A673 (cell line): ENCODE measurements at regions not wholly inside any gene's neighbourhood (a gene's known extent, or its start where the extent isn't known, plus 50 kb on each side); places are given as distances from the start of the nearest gene placed in this dataset.
"Not testable (repeated sequence)": the region's sequence is repeated elsewhere in the genome, so short reads cannot be mapped to it uniquely, and the experiment has no call there.

Experiments
- BruUV-seq: library from RNA; stranded (reverse); fragments of 400-500 nt; replicated peaks from 2 replicates; lab custom pipeline; 2021; lab: Mats Ljungman, UMichigan
- CTCF ChIA-PET: fragments of 300-600 bp; sonication (Branson Sonifier 250); formaldehyde crosslinking; loops from one replicate; lab custom pipeline; 2022; ENCODE audit warnings: antibody characterized with exemption; lab: Charles Lee
- POLR2A ChIA-PET: fragments of 300-600 bp; sonication (Branson Sonifier 250); formaldehyde crosslinking; loops from one replicate; lab custom pipeline; 2022; ENCODE audit warnings: antibody characterized with exemption; ENCODE audit not compliant: low non-redundant PET; lab: Charles Lee
- DNase-seq: peaks from one replicate; pipeline ENCODE4 v3.0.0-alpha.2; 2015; ENCODE audit warnings: low spot score
- H3K27ac ChIP-seq: fragments of 200-600 bp; sonication (generic); 2 replicates; pipeline ENCODE4 v1.5.1; 2016; ENCODE audit warnings: mixed run types, low read depth, mild to moderate bottlenecking, mixed read lengths, antibody characterized with exemption, low read length; ENCODE audit not compliant: poor library complexity, severe bottlenecking
- H3K27me3 ChIP-seq: fragments of 200-600 bp; sonication (generic); replicated peaks from 2 replicates; pipeline ENCODE4 v1.6.1; 2017; ENCODE audit warnings: mixed run types, low read depth, mild to moderate bottlenecking, mixed read lengths, antibody characterized with exemption, low read length; ENCODE audit not compliant: insufficient read depth, poor library complexity
- H3K36me3 ChIP-seq: fragments of 200-600 bp; sonication (generic); 2 replicates; pipeline ENCODE4 v1.6.1; 2016; ENCODE audit warnings: mixed run types, mild to moderate bottlenecking, mixed read lengths, antibody characterized with exemption, low read length; ENCODE audit not compliant: insufficient read depth, poor library complexity, severe bottlenecking
- H3K4me1 ChIP-seq: fragments of 200-600 bp; sonication (generic); 2 replicates; pipeline ENCODE4 v1.6.1; 2017; ENCODE audit warnings: mixed run types, mild to moderate bottlenecking, mixed read lengths, antibody characterized with exemption, low read length; ENCODE audit not compliant: insufficient read depth, poor library complexity, severe bottlenecking
- H3K4me3 ChIP-seq: fragments of 200-600 bp; sonication (generic); 2 replicates; pipeline ENCODE4 v1.5.1; 2016; ENCODE audit warnings: low read depth, mixed run types, mild to moderate bottlenecking, mixed read lengths, low read length; ENCODE audit not compliant: poor library complexity, severe bottlenecking
- H3K9me3 ChIP-seq: fragments of 200-600 bp; sonication (generic); 2 replicates; pipeline ENCODE4 v1.6.1; 2016; ENCODE audit warnings: mixed run types, low read depth, mild to moderate bottlenecking, mixed read lengths, antibody characterized with exemption, low read length; ENCODE audit not compliant: poor library complexity, severe bottlenecking
- EZH2 ChIP-seq: fragments of 200-600 bp; sonication (generic); IDR thresholded peaks from 2 replicates; pipeline ENCODE4 v1.6.1; 2017; ENCODE audit warnings: borderline replicate concordance, low read depth, mild to moderate bottlenecking, mixed read lengths, antibody characterized with exemption, low read length; ENCODE audit not compliant: poor library complexity, severe bottlenecking
- intact Hi-C: fragments of 100-400 bp; cut with micrococcal nuclease; formaldehyde crosslinking; loops from one replicate; pipeline ENCODE4 v1.10.0; 2022; ENCODE audit not compliant: unreplicated experiment
- TF ChIP-seq, protein P1 (sequence below): fragments of 300-800, 200-600 bp; sonication (generic); conservative IDR thresholded peaks from 2 replicates; pipeline ENCODE4 v1.5.1; 2017; ENCODE audit warnings: low read depth, mild to moderate bottlenecking, antibody characterized with exemption, low read length, moderate library complexity, mixed read lengths

DNA sequence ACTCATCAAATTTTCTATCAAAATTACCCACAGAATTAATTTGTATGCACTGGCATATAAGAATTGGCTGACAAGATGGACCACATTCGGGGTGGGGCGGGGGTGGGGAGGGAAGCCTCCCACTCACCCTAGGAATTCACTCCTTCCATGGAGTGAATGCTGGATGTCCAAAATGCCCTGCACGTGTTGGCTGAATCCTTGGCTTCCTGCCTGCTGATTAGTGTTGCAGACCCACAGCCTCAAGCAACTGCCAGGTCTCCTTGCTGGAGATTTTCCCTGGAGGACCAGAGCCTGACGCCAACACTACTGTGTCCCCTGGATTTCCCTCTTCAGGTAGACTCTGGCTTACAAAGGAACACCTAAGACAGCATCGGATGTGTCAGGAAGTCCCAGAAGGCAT lies 575.7 kb upstream of the CDH11 start:
- Histone ChIP-seq H3K9me3 (no peaks in the 10 kb centered on the region), H3K4me3 (no peak overlapping the region), H3K36me3 (no peaks in the 10 kb centered on the region), H3K4me1 (peaks cover 15% of the 10 kb centered on the region), H3K27ac (no peak overlapping the region), H3K27me3 (no peaks in the 10 kb centered on the region)
- no peak for DNase-seq
- ChIA-PET POLR2A (no interaction called here), CTCF (no interaction called here)
- no TSS peak for BruUV-seq
- intact Hi-C loops = no loop called here
- TF ChIP-seq, protein P1, sequence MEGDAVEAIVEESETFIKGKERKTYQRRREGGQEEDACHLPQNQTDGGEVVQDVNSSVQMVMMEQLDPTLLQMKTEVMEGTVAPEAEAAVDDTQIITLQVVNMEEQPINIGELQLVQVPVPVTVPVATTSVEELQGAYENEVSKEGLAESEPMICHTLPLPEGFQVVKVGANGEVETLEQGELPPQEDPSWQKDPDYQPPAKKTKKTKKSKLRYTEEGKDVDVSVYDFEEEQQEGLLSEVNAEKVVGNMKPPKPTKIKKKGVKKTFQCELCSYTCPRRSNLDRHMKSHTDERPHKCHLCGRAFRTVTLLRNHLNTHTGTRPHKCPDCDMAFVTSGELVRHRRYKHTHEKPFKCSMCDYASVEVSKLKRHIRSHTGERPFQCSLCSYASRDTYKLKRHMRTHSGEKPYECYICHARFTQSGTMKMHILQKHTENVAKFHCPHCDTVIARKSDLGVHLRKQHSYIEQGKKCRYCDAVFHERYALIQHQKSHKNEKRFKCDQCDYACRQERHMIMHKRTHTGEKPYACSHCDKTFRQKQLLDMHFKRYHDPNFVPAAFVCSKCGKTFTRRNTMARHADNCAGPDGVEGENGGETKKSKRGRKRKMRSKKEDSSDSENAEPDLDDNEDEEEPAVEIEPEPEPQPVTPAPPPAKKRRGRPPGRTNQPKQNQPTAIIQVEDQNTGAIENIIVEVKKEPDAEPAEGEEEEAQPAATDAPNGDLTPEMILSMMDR = no peak
- no peak for TF ChIP-seq EZH2

DNA sequence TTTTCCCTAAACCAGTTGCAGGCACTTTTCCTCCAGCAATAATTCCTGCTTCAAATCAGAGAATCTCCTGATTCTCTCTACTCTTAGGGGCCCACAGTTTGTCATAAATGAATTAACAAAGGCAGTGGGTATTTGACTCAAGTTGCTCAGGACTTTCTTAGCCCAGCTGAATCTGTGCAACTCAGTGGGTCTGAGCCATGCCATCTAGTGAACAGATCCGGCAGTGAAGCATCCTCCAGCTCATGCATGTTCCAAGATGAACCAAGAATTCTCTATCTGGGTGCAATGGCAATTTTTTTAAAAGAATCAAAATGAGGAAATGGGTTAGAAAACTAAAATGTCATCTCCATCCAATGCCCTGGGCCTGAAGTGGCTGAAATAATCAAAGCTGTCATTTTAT lies 575.2 kb upstream of the CDH11 start:
- intact Hi-C loops = no loop called here
- Histone ChIP-seq H3K36me3 (no peaks in the 10 kb centered on the region), H3K4me3 (no peak overlapping the region), H3K27me3 (no peaks in the 10 kb centered on the region), H3K9me3 (no peaks in the 10 kb centered on the region), H3K27ac (no peak overlapping the region), H3K4me1 (peaks cover 15% of the 10 kb centered on the region)
- DNase-seq = peak; percentile 20
- TF ChIP-seq, protein P1 = peak; percentile 27; the same call in 1 of the 2 replicates
- TF ChIP-seq EZH2 = no peak
- ChIA-PET POLR2A (interaction anchor here (0.5 kb wide), 1 partner anchor 51 kb away, joined by 3 read pairs; no protein-coding TSS in a partner anchor), CTCF (no interaction called here)
- BruUV-seq = no TSS peak

DNA sequence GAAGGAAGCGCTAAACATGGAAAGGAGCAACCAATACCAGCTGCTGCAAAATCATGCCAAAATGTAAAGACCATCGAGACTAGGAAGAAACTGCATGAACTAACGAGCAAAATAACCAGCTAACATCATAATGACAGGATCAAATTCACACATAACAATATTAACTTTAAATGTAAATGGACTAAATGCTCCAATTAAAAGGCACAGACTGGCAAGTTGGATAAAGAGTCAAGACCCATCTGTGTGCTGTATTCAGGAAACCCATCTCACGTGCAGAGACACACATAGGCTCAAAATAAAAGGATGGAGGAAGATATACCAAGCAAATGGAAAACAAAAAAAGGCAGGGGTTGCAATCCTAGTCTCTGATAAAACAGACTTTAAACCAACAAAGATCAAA lies 570.0 kb upstream of the CDH11 start:
- BruUV-seq, H3K36me3 ChIP-seq, H3K9me3 ChIP-seq, DNase-seq, H3K4me1 ChIP-seq, H3K27me3 ChIP-seq, POLR2A ChIA-PET, intact Hi-C loops, H3K4me3 ChIP-seq, CTCF ChIA-PET, H3K27ac ChIP-seq: not testable (repeated sequence)

DNA sequence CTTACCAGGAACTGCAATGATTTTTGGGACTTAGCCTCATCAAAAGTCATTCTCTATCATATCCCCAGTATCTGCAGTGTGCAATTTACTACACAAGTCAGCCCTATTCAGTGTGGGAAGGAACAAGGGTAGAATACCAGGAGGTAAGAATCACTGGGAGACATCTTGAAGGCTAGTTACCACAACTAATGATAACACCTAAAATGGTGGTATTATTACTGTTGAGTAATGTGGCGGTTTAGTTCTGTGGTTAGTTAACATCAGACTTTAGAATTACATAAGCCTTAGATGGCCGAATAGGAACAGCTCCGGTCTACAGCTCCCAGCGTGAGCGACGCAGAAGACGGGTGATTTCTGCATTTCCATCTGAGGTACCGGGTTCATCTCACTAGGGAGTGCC lies 567.9 kb upstream of the CDH11 start:
- DNase-seq = no peak
- H3K27me3 ChIP-seq = no peaks in the 10 kb centered on the region
- no peak overlapping the region for H3K4me3 ChIP-seq
- ChIA-PET CTCF (no interaction called here), POLR2A (no interaction called here)
- no peak overlapping the region for H3K27ac ChIP-seq
- no peaks in the 10 kb centered on the region for H3K36me3 ChIP-seq
- TF ChIP-seq, protein P1 = no peak
- no peak for TF ChIP-seq EZH2
- H3K4me1 ChIP-seq = no peaks in the 10 kb centered on the region
- intact Hi-C loops = no loop called here
- no peaks in the 10 kb centered on the region for H3K9me3 ChIP-seq
- BruUV-seq = no TSS peak
